NCI-H1092 treated with DMSO at 0.1 percent for 48 hours (cell line): ENCODE measurements at regions not wholly inside any gene's neighbourhood (a gene's known extent, or its start where the extent isn't known, plus 50 kb on each side); places are given as distances from the start of the nearest gene placed in this dataset.
"Not testable (repeated sequence)": the region's sequence is repeated elsewhere in the genome, so short reads cannot be mapped to it uniquely, and the experiment has no call there.

Source experiments
- DNase-seq: peaks from one replicate; lab custom pipeline; 2025; lab: John Stamatoyannopoulos, UW

DNA sequence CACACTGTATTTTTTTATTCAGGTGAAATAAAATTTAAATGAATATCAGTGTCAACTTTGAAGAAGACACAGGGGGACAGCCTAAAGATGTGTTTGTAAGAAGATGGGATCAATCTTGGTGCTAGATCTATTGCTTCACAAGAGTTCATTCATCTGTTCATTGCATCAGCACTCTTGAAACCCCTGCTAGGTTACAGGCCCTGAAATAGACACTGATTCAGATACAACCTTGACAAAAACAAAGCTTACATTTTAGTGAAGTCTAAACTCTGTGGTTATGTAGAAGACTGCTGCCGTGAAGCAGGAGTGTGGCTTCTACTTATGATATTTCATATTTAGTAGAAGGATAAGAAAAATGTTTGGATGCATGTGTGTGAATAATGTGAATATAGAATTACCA lies 215.9 kb upstream of the LRRC61 start:
- not testable (repeated sequence) for DNase-seq

DNA sequence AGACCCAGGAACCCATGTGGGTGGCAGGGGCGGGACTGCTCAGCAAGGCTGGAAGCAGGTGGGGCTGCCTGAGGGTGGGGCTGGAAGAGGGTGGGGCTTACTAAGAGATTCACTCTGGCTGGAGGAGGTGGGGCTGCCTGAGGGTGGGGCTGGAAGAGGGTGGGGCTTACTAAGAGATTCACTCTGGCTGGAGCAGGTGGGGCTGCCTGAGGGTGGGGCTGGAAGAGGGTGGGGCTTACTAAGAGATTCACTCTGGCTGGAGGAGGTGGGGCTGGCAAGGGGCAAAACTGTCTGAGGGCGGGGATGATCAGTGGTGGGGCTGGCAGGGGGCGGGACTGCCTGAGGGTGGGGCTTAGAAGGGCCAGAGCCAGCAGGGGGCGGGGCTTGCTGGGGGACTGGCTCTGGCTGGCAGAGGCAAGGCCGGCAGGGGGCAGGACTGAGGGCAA lies 212.8 kb upstream of the LRRC61 start:
- not testable (repeated sequence) for DNase-seq

GRCh38 chr7:150110882-150111281 lies 212.3 kb upstream of the LRRC61 start:
- DNase-seq = not testable (repeated sequence)

DNA sequence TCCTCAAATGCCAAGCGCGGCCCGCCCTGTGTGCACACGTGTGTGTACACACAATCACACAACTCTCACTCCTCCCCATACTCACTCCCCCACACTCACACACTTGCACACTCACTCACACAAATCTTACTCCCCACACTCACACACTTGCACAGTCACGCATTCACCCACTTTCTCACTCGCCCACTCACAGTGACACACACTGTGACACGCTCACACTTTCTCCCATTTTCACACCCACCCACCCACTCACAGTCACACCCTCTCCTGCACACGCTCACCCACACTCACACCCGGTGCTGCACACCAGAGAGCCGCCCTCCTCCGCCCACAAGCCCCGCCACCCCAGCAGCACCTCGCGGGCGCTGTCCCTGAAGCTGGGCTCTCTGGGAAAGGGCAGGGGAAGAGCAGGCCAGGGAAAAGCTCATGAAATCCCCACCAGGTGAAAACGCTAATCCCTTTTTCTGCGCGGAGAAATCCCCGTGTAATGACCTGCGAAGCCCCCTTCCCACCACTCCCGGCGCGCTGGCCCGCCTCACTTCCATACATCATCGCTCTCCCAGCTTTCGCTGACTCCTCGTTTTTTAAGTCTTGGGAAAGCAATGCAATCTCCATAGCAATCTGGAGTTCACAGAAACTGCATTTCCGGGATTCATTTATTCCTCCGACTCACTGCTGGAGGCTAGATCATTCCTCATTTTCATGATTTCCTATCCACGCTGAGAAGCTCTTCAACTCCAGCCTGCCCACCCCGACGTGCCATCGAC lies 211.6 kb upstream of the LRRC61 start:
- not testable (repeated sequence) for DNase-seq

DNA sequence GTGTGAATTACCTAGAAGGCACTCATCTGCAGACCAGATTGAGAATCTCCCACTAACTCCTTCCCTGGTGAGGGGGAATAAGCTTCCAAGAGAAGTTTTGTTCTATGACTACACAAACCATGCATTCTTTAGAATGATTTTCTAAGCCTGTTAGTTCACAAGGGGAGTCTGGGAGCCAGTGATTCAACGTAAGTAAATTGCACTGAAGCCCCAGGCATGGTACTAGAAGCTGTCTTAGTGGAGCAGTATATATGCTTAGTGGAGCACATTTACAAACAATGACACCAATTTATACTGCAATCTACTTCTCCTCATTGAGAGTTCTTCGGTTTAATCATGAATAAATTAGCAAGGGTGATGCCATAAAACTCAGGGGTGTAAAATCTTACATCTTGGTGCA lies 209.9 kb upstream of the LRRC61 start:
- DNase-seq = not testable (repeated sequence)

GRCh38 chr7:150114591-150114990 lies 208.6 kb upstream of the LRRC61 start:
- DNase-seq = not testable (repeated sequence)

- DNase-seq = not testable (repeated sequence)
These were observed 203.2 kb upstream of the LRRC61 start for GRCh38 chr7:150119966-150120365.

GRCh38 chr7:150125831-150126230 lies 197.3 kb upstream of the LRRC61 start:
- not testable (repeated sequence) for DNase-seq

DNA sequence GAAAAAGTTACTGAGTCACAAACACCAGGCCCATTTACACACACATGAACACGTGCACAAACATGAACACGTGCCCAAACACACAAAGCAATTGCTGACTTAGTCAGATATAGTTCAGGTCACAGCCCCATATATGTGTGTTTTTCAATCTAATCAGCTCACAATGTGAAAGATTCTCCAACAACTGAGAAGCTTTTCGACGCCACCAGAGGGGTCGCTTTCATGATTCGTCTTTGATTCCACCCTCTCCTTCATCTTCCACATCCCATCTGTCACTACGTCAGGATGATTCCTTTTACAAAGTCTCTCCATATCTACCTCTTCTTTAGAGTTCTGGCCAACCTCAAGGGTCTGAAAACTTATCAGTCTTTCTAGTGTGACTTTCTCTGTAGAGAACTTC lies 188.7 kb upstream of the LRRC61 start:
- DNase-seq = not testable (repeated sequence)

- DNase-seq = not testable (repeated sequence)
These were observed 187.4 kb upstream of the LRRC61 start for GRCh38 chr7:150135620-150136190.

- DNase-seq = not testable (repeated sequence)
These were observed 183.3 kb upstream of the LRRC61 start for GRCh38 chr7:150139840-150140239.

GRCh38 chr7:150141525-150142345 lies 181.4 kb upstream of the LRRC61 start:
- DNase-seq = peak; percentile 26

DNA sequence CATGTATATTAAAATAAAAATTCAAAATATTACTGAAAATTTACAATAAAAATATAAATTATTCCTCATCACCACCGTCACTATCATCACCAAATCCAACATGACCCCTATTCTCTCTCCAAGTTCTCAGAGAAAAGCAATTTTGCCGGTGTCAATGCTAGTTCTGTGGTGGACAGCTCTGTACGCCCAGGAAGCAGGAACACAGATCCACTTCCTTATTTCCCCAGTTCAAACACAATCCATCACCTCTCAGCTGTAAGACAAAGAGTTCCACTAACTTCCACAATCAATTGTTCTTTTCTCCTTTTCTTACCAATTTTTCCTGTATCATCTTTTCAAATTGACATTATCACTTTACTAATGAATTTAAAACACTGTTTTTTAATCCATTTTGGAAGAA lies 177.0 kb upstream of the LRRC61 start:
- not testable (repeated sequence) for DNase-seq

DNA sequence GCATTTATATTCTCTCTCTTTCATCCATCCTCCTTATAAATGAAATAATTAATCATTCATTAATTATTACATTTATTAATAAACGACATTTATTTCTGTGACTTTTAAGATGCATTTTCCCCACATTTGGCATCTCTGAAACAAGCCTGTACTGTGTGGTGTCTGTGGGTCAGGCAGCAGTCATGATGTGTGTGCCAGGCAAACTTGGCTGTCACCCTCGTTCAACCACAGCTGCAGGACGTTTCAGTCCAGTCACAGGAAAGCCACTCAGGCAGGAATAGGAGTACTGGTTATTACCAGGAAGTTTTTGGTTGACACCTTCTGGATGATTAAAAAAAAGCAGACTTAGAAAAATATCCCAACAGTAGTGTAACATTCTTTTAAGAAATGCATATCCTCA lies 175.6 kb upstream of the LRRC61 start:
- not testable (repeated sequence) for DNase-seq

DNA sequence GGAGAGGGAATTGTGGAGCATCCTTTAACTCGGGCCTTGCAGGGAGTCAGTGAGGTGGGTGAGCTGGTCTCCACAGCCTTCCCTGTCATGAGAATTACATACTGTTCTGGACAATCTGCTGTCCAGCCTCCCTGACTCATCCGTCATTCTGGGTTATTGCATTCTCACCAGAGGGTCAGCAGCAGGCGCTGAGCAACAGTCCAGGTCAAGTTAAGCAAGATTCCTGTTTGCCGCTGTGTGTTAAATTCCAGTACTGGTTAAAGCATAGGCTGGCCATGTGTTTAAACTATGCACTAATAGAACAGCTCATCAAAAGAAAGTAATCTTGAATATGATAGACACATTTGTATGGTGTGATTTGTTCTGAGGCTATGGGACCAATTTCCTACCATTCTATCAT lies 167.1 kb upstream of the LRRC61 start:
- not testable (repeated sequence) for DNase-seq

- DNase-seq = not testable (repeated sequence)
These were observed 164.5 kb upstream of the LRRC61 start for GRCh38 chr7:150158696-150159095.

DNA sequence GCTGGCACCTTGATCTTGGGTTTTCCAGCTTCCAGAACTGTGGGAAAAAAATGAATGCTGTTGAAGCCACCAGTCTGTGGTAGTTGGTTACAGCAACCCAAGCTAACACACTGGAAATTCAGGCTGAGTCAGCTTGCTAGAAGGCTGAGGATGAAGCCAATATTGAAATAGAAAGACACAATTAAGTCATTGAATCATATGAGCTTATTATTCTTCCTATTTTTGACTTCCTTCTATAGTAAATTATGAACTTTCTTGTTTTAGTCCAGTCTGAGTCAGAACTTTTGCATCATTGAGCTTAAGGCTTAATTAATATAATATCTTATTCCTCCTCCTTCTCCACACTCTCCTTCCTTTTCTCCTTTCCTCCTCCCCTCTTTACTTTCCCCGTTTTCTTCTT lies 153.6 kb upstream of the LRRC61 start:
- not testable (repeated sequence) for DNase-seq

GRCh38 chr7:150169943-150170490 lies 153.1 kb upstream of the LRRC61 start:
- DNase-seq = not testable (repeated sequence)

DNA sequence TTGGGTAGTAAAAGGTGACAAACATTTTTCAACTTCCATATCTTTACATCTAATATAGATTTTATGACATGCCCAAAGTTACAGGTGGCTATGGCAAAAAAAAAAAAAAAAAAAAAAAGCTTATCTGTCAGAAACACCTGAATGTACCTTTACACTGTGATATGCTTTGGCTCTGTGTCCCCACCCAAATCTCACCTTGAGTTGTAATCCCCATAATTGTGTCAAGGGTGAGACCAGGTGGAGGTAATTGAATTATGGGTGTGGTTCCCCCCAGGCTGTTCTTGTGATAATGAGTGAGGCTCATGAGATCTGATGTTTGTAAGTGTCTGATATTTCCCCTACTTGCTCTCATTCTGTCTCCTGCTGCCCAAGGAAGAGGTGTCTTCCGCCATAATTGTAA lies 139.6 kb upstream of the LRRC61 start:
- DNase-seq = not testable (repeated sequence)

DNA sequence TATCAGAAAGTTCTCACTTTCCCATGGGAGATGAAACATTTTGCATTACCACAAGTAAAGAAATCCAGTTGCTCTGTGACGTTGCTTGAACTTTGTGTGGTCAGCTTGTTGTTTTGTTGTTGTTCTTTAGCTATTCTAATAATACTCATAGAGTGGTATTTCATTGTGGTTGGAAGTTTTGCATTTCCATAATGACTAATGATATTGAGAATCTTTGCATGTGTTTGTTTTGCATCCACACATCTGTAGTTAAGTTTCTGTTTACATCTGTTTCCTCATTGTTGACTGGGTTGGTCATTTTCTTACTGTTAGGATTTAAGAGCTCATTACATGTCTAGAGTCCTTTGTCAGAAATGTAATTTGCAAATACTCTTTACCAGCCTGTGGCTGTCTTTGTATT lies 133.2 kb upstream of the LRRC61 start:
- not testable (repeated sequence) for DNase-seq

GRCh38 chr7:150192541-150192940 lies 130.6 kb upstream of the LRRC61 start:
- DNase-seq = not testable (repeated sequence)

DNA sequence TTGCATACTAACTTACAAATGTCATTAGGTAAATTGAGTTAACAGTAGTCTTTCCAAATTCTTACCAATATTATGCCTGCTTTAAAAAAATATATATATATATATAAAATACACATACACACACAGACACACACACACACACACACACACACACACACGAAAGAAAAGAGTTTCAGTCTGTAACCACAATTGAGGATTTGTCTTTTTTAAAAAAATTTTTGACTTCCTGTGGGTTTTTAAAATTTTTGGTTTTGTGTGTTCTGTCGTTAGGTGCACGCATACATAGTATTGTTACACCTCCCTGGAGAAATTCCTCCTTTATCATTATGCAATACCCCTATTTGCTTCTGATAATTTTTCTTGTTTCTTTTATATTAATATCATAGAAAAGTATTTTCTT lies 129.3 kb upstream of the LRRC61 start:
- not testable (repeated sequence) for DNase-seq
